ENCODE measurements at regions not wholly inside any gene's neighbourhood (a gene's known extent, or its start where the extent isn't known, plus 50 kb on each side); places are given as distances from the start of the nearest gene placed in this dataset.

DNA sequence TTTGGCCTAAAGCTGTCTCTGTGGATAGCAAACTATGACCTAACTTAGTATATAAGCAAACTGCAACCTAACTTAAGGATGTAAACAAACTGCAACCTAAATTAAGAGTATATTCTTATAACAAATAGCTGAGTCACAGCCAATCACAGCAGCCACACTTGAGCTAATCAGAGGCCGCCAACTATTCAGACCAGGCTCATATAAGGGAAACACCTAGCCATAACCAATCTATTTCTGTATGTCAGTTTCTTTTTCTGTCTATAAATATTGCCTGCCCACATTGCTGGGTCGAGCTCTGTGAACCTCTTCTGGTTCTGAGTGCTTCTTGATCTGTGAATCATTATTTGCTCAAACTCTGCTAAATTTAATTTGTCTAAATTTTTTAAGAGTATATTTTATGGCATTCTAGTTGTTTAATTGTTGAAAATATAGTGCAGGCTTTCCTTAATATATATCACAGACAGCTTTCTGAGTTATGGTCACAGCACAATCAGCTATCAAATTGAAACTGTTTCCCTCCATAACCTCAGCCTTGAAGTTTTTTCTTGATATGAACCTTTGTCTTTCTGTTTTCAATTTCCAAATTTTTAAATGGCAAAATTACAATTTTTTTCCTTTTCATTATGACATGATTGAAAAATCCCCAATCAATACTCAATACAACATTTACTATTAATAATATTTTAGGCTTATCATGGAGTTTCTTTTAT lies 327.1 kb upstream of the NUDT12 start:
- H3K4me3 ChIP-seq (ENCODE audit: low read depth, low read length) = no peak overlapping the region
- TF ChIP-seq, protein P1, sequence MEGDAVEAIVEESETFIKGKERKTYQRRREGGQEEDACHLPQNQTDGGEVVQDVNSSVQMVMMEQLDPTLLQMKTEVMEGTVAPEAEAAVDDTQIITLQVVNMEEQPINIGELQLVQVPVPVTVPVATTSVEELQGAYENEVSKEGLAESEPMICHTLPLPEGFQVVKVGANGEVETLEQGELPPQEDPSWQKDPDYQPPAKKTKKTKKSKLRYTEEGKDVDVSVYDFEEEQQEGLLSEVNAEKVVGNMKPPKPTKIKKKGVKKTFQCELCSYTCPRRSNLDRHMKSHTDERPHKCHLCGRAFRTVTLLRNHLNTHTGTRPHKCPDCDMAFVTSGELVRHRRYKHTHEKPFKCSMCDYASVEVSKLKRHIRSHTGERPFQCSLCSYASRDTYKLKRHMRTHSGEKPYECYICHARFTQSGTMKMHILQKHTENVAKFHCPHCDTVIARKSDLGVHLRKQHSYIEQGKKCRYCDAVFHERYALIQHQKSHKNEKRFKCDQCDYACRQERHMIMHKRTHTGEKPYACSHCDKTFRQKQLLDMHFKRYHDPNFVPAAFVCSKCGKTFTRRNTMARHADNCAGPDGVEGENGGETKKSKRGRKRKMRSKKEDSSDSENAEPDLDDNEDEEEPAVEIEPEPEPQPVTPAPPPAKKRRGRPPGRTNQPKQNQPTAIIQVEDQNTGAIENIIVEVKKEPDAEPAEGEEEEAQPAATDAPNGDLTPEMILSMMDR (IDR thresholded peaks at IDR 0.05; ENCODE audit: low read depth, low read length, missing control alignments) = no peak
- no peak for DNase-seq (ENCODE audit: low read depth)
- in situ Hi-C loops (cut with HindIII; ENCODE audit: low sequenced_read_pairs) = no loop called here

GRCh38 chr5:103886826-103887225 lies 324.2 kb upstream of the NUDT12 start:
- no peak overlapping the region for H3K4me3 ChIP-seq (ENCODE audit: low read depth, low read length)
- no peak for DNase-seq (ENCODE audit: low read depth)
- in situ Hi-C loops (cut with HindIII; ENCODE audit: low sequenced_read_pairs) = no loop called here
- TF ChIP-seq, protein P1 (IDR thresholded peaks at IDR 0.05; ENCODE audit: low read depth, low read length, missing control alignments) = no peak

GRCh38 chr5:103883143-103883542 lies 320.6 kb upstream of the NUDT12 start:
- TF ChIP-seq, protein P1 (IDR thresholded peaks at IDR 0.05; ENCODE audit: low read depth, low read length, missing control alignments) = no peak
- no peak for DNase-seq (ENCODE audit: low read depth)
- H3K4me3 ChIP-seq (ENCODE audit: low read depth, low read length) = no peak overlapping the region
- in situ Hi-C loops (cut with HindIII; ENCODE audit: low sequenced_read_pairs) = no loop called here

- in situ Hi-C loops (cut with HindIII; ENCODE audit: low sequenced_read_pairs) = no loop called here
- no peak for DNase-seq (ENCODE audit: low read depth)
- TF ChIP-seq, protein P1 (IDR thresholded peaks at IDR 0.05; ENCODE audit: low read depth, low read length, missing control alignments) = no peak
- H3K4me3 ChIP-seq (ENCODE audit: low read depth, low read length) = no peak overlapping the region
These were observed 319.0 kb upstream of the NUDT12 start for GRCh38 chr5:103881560-103881959.

GRCh38 chr5:103867857-103868598 lies 305.4 kb upstream of the NUDT12 start:
- no peak overlapping the region for H3K4me3 ChIP-seq (ENCODE audit: low read depth, low read length)
- in situ Hi-C loops (cut with HindIII; ENCODE audit: low sequenced_read_pairs) = no loop called here
- TF ChIP-seq, protein P1 (IDR thresholded peaks at IDR 0.05; ENCODE audit: low read depth, low read length, missing control alignments) = no peak
- DNase-seq (ENCODE audit: low read depth) = no peak

GRCh38 chr5:103866169-103866568 lies 303.6 kb upstream of the NUDT12 start:
- no peak for DNase-seq (ENCODE audit: low read depth)
- H3K4me3 ChIP-seq (ENCODE audit: low read depth, low read length) = no peak overlapping the region
- TF ChIP-seq, protein P1 (IDR thresholded peaks at IDR 0.05; ENCODE audit: low read depth, low read length, missing control alignments) = no peak
- in situ Hi-C loops (cut with HindIII; ENCODE audit: low sequenced_read_pairs) = no loop called here
